ENCODE measurements at regions not wholly inside any gene's neighbourhood (a gene's known extent, or its start where the extent isn't known, plus 50 kb on each side); places are given as distances from the start of the nearest gene placed in this dataset.
"Not testable (repeated sequence)": the region's sequence is repeated elsewhere in the genome, so short reads cannot be mapped to it uniquely, and the experiment has no call there.

DNA sequence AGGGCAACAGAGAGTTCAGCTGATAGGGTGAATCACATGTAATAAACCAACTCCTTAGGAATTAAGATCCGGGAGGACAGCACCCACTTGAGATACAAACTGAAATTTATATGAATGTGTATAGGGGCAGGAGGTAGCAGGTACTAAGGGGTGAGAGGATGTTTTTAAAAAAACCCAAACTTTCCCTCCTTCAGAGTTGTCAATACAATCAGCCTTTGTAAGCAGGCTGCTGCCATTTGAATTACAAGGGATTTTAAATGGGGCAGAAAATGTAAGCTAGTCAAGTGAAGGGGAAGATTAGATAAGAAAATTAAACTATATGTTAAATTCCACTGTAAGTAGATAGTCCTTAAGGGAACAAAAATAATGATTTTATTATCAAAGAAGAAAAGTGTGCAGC lies 1239.7 kb upstream of the CELF4 start:
- no peak for DNase-seq (ENCODE audit: low read depth)

DNA sequence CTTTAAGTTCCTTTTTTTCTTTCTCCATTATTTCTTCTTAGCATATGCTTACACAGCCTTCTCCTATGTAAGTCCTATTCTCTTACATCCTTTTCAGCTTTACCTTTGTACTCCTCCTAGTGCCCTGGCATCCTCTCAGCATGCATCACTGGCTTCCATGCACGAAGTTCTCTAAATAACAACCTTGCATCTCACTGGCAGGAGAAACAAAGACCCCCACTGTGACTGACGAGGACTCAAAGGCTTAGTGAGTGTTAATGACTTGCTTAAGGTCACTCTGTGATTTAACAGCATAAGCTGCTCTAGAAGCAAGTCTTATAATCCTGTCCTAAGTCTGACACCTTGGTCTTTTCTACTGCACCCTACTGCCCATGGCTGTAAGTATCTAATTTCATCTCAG lies 1236.0 kb upstream of the CELF4 start:
- DNase-seq (ENCODE audit: low read depth): no peak

DNA sequence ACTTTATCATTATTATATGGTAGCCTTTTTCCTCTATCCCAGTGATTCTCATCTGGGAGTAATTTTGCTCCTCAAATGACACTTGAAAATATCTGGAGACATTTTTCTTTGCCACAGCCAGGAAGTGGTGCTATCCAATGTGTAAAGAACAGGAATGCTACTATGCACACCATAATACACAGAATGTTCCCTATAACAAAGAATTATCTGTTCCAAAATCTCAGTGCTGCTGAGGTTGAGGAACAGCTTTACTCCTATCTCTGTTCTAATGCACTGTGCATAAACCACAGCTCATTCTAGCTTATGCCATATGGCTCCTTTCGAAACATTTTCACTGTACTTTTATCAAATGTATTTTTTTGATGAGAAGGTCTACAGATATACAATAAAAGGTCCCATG lies 1231.2 kb upstream of the CELF4 start:
- DNase-seq (ENCODE audit: low read depth): no peak

DNA sequence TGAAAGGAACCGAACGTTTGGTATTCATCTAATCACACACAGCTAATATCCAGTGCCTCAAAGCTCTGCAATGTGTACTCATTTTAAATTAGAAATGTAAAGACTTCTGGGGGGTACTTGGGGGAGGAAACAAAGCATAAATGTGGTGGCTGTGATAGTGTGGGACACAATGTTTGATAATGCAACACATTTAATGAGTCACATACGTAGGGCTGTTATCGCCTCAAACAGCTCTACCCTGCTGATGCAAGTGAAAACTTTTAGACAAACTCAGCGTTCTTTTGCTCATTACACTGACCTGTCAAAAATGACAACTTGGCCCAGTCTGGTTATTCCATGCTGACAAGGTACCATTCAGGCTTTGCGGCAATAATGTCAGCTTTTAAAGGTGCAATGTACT lies 1227.1 kb upstream of the CELF4 start:
- DNase-seq (ENCODE audit: low read depth): no peak

DNA sequence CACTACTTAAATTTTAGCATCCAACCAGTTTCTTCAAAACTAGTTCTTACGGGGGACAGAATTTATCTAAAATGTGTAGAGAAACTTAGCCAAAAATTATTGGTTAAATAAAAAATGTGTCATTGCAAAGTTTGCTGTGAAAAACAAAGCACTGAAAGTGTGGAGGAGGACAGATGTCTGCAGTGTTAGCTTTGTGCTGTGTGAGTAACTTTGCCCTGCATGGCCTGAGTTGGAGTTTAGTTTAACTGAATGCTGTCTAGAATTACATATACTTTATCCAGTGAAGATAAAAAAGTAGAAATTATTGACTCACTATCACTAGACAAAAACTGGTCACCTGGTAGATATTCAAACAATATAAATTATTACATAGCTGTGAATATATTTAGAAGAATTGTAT lies 1225.2 kb upstream of the CELF4 start:
- no peak for DNase-seq (ENCODE audit: low read depth)

DNA sequence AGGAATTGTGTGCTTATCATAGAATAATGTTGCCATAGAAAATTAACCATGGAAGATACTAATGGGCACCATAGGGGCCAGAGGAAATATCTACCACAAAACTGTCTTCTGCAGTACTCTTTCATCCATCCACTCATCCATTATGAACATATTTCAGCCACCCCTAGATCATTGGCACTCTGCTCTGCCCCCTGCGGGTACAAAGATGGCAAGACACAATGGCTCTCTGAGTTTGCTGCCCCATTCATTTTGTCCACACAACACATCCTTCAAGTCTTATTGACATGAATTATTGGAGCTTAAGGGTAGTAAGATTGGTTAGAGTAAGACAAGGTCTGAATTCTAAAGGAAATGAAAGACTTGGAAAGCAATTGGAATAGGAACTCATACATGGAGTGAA lies 1224.7 kb upstream of the CELF4 start:
- DNase-seq (ENCODE audit: low read depth): no peak

DNA sequence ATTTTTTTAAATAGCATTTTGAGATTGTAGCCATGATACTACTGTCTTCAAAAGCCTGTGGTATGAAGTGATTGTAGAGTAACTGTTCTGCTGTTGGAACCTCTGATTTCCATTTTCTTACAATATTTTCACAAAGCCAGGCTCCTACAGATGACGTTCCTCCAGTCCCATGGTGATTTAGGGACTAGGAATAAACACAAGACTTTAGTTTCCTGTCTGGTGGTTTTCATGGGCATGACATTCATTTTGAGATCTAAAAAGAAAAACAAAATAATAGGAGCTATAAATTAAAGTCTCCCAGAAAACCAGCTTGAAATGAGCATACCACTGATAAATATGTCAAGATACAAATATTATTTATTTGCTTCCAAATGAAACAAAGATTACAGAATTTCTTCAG lies 1223.5 kb upstream of the CELF4 start:
- no peak for DNase-seq (ENCODE audit: low read depth)

DNA sequence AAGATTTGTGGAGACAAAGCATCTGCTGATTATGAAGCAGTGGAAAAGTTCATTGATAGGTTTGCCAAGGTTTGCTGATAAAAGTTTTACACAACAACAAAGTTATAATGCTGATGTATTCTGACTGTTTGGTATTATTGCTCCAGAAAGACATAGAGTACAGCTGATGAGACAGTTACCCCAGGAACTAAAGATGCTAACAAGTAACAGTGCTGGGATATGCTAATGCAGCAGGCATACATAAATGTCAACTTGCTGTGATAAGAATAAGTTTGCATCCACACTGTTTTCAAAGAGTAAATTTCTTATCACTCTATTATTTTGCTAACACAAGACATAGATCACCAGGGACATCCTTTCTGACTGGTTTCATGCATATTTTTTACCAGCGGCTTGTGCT lies 1221.3 kb upstream of the CELF4 start:
- no peak for DNase-seq (ENCODE audit: low read depth)

DNA sequence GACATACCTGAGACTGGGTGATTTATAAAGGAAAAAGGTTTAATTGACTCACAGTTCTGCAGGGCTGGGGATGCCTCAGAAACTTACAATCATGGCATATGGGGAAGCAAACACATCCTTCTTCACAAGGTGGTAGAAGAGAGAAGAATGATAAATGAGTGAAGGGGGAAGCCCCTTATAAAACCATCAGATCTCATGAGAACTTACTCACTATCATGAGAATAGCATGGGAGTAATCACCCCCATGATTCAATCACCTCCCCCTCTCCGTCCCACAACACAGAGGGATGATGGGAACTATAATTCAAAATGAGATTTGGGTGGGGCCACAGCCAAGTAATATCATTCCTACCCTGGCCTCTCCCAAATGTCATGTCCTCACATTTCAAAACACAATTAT lies 1206.0 kb upstream of the CELF4 start:
- not testable (repeated sequence) for DNase-seq (ENCODE audit: low read depth)

DNA sequence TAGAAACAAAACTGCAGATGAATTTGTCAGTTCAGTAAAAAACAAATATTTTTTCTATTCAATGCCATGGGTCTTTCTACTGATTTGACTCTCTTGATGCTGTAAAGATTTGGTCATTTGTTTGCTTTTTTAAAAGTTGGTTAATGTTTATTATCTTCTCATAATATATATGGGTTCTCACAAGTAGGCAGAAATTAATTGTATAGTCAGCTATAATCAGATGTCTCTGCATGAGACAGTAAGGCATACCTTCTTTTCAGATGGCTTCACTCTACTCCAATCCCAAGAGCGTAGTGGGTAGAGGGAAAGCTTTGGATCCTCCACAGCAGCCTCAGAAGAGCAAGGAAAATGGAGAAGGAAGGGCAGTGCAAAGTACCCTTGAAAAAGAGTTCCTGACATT lies 1202.9 kb upstream of the CELF4 start:
- DNase-seq (ENCODE audit: low read depth): no peak

DNA sequence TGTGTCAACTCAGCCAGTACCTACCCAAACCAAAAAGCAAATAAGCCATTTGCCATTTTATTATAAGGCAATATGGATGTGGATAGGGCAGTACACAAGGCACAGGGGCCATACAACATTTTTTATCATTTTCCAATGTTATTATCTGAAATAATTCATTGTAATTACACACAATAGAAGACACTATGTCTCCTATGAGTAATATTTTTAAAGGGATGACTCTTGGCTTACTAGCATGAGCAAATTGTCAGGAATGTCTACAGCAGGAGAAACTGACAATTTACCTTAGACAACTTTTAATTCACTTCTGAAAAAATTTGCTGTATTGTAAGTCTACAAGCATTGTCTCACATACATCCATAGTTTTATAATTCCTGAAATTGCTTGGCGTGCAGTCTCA lies 1193.9 kb upstream of the CELF4 start:
- no peak for DNase-seq (ENCODE audit: low read depth)

DNA sequence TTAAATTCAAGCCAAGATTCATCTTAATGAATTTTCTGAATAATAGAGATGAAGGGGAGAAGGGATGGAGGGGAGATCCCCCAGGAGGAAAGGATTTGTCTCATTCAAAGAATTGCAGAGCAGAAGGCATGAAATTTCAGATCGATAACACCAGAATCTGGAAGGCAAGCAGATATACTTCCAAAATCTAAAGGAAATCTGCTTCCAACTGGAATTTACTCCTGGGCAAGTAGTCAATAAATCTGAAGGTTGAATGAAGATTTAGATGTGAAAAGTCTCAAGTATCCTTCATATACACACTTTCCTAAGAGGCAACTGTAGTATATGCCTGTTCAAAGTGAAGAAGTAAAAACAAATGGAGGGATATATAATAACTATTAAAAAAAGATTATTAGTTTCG lies 1190.8 kb upstream of the CELF4 start:
- no peak for DNase-seq (ENCODE audit: low read depth)

DNA sequence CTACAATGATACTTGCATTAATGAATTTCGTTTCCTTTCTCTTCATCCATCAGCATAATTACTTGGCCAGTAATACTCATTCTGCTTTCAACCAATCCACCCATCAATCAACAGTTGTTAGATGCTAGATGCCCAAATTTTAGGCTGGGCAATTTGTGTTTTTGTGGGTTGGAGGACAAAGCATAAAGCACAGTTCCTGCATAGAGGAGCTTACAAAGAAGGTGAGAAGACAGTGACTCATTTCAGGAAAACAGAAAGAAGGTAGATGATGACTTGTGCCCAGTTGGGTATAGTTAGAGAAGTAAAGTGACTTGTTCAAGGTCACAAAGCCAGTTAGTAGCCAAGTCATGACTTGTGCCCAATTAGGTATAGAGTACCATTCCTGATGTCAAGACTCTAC lies 1186.8 kb upstream of the CELF4 start:
- DNase-seq (ENCODE audit: low read depth): no peak

DNA sequence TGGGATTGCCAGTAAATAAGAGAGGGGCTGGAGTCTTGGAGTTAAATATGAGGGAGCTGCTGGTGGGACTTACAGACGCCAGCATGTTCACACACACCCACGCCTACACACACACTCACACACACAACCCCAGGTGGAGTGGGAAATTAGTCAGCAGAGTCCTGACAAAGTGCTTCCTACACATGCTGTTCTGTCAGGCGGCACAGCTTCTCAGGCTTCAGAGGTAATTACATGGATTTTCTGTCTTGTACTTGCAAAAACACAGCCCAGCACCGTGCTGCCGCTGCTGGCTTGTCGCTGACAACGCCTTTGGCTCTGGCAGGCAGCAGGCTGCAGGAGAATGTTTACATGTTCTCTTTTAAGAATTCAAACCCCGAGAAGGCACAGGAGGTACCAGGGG lies 1186.3 kb upstream of the CELF4 start:
- DNase-seq (ENCODE audit: low read depth): no peak

DNA sequence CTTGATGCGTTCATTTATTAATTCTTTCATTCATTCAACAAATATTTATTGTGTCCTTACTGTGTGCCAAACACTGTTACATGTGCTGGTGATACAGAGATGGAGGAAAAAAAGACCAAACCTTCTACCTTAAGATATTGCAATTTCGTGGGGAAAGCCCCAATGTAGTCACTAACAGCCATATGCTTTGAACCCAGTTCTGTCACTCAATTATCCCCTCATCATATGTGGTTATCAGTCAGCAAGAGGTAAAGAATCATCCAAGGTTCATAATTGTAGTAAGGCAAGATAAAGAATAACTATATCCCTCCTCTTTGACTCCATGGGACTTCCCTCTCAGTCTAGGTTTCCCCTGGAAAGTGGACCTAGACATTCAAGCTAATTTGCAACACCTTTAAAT lies 1185.6 kb upstream of the CELF4 start:
- DNase-seq (ENCODE audit: low read depth): no peak

DNA sequence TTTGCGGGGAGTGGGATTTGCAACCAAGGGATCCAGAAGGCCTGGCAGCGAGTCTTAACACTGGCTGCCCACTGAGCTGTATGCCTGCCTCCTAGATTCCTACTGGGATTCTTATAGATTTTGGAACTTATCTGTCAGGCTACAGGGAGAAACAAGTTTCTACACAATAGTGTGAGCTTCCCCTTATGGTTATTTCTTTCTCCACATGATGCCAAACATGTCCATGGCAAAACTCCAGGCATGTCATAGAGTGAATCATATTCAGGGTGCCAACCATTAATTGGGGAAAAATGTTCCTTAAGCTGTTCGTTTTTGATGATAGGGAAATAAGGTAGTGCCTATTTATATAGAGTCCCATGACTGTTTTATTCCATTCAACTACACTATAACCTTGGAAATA lies 1185.2 kb upstream of the CELF4 start:
- DNase-seq (ENCODE audit: low read depth): no peak

DNA sequence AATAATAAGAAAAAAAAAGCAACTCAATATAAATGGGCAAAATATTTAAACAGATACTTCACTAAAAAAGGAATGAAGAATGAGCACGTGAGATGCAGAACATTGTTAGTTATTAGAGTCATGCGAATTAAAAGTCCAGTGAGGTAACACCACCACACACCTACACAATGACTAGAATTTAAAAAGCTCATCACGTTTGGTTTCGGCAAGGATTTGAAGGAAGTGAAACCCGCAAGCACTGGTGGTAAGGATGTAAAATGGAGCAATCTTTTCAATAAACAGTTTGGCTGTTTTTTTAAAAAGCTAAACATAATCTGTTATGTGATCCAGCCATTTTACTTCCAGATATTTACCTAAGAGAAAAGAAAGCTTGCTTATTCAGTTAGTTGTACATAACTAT lies 1181.6 kb upstream of the CELF4 start:
- no peak for DNase-seq (ENCODE audit: low read depth)

DNA sequence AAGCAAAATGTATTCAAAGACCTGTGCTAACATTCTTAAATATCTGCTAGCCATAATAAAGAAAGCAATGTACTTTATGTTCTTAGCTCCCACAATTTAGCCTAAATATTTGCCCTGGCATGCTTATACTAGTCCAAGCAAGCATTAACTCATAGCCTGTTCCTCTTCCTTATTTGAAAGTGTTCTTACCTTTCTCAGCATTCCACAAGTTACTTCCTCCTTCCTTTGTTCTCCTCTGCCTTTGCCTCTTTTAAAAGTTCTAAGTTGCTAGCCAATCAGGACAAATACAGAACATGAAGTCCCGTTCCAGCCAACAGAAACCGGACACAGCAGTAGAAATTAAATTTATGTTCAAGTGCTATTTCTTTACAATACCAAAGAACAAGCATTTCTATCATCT lies 1154.6 kb upstream of the CELF4 start:
- not testable (repeated sequence) for DNase-seq (ENCODE audit: low read depth)

DNA sequence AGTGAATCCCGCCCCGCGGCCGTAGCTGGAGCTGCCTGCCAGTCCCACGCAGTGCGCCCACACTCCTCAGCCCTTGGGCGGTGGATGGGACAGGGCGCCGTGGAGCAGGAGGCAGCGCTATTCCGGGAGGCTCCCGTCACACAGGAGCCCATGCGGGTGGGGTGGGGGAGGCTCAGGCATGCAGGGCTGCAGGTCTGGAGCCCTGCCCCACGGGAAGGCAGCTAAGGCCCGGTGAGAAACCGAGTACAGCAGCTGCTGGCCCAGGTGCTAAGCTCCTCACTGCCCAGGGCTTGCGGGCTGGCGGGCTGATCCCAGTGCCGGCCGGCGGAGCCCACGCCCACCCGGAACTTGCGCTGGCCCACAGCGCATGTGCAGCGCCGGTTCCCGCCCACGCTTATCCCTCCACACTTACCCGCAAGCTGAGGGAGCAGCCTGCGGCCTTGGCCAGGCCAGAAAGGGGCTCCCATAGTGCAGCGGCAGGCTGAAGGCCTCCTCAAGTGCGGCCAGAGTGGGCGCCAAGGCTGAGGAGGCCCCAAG lies 1152.8 kb upstream of the CELF4 start:
- no peak for DNase-seq (ENCODE audit: low read depth)

DNA sequence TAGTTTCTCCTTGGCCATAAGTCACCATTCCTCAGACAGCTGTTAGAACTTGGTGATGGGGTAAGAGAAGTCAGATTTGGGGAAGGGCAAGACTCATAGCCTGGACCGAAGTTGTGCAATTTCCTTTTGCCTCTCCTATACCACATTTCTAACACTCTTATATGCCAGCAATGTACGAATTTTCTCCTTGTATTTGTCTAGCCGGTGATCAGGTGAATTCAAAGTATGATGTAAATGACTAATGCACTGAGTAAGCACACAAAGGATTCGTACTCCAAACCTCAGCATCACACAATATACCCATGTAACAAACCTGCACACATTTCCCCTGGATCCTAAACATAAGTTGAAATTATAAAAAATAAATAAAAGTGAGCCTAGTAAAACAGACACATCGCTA lies 1143.5 kb upstream of the CELF4 start:
- no peak for DNase-seq (ENCODE audit: low read depth)

DNA sequence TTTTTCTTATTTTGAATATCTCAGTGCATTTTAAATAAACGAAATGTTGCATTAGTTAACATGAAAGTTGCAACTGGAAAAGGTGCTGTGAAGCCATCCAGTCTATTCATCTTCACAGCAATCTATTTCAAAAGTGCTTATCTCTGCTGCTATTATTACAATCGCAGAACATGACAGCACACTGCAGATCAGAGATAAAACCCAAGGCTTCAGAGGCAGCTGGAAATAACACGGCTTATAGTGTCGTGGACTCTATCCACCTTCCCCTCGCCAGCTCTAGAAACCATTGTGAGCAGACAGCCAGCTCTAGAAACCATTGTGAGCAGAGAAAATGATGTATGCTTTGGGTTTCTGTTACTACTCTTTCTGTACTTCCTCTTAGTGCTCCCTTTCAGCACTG lies 1140.8 kb upstream of the CELF4 start:
- no peak for DNase-seq (ENCODE audit: low read depth)

DNA sequence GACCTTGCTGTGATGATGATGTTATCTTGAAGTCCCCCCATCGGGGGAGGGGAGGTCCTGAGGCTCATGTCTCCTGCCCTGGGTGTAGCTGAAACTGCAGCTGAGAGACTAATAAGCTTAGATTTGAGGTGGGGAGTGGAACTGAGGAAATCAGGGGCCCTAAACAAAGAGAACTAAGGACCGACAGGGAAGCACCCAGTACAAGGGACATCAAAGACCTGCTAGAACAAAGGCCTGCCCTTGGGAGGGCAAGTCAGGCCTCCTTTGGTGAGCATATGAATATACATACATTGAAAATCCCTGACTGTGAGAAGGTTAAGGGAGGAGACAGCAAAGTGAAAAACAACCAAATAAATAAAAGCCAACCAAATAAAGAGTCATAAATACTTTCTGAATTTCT lies 1132.5 kb upstream of the CELF4 start:
- no peak for DNase-seq (ENCODE audit: low read depth)

DNA sequence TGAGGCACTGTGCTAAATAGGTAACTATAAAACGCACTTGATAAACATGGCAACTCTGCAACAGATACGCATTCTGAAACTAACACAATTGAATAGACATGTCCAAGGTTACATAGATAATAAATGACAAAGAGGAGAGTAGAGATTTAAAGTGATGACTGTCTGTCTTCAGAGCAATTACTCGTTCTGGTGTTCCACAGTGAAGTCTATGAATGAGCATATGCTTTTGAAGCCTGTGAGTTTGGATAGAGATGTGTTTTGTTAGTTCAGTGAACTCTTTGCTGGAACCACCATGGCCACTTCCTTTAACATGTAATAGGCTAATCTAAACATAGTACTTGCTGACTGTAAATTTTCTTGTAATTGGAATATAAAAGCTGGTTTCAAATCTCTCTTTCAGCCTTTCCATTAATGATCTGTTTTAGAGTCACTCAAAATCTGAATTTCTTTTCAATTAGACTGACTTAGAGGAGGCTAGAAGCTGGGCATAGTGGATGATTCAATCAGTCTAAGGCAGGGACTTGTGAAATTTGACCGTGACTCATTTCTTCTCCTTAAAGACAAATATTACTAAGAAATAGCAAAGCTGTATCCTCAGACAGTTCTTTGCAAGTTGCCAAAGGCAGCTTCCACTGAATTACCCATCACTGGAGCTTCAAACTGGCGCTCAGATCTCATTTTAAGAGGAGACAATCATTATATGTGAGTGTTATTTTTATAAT lies 1130.1 kb upstream of the CELF4 start:
- DNase-seq (ENCODE audit: low read depth): no peak

DNA sequence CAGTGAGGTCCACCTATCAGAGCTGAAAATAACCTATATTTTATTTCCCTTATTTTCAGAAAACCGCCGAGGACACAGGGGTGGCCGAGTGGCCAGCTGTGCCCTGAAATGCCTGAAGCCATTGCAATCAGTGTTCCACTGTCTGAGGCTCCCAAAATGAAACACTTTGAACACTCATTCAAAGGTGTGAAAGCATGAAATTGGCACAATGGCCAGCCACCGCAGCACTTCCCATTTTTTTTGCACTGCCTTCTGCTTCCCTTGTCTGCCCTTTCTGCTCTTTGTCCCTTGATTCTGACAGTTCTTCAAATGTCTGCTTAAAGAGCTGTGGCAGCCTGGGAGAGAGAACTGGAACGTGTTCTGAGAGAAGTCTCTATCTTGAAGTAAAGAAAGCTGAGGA lies 1127.5 kb upstream of the CELF4 start:
- DNase-seq (ENCODE audit: low read depth): no peak

DNA sequence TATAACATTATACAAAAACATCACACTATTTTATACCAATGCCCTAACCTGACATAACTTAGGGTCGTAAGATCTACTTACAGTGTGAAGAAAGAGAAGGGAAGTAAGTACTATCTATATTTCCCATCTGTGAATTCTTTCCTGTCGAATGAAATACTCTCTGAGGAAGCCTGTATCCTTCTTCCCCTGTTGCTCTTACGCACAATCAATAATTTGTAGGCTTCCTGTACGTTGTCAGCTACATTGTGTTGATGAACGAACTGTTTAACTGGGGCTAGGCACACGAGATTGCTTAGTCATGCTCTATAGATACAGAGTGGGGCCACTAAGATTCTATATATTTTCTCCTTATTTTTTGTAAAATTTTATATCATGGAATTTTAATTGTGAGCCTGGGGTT lies 1125.0 kb upstream of the CELF4 start:
- DNase-seq (ENCODE audit: low read depth): no peak

Measured in fibroblast of gingiva (primary cell).